Skeletal muscle cell (primary cell): ENCODE measurements at regions not wholly inside any gene's neighbourhood (a gene's known extent, or its start where the extent isn't known, plus 50 kb on each side); places are given as distances from the start of the nearest gene placed in this dataset.

Experiments
- DNase-seq: peaks from one replicate; pipeline ENCODE4 v3.0.0-alpha.2; 2010; ENCODE audit warnings: low read depth
- H3K4me3 ChIP-seq: 2 replicates; pipeline ENCODE4 v1.5.1; 2011; ENCODE audit warnings: low read depth, mild to moderate bottlenecking, control low read depth, low read length, moderate library complexity

DNA sequence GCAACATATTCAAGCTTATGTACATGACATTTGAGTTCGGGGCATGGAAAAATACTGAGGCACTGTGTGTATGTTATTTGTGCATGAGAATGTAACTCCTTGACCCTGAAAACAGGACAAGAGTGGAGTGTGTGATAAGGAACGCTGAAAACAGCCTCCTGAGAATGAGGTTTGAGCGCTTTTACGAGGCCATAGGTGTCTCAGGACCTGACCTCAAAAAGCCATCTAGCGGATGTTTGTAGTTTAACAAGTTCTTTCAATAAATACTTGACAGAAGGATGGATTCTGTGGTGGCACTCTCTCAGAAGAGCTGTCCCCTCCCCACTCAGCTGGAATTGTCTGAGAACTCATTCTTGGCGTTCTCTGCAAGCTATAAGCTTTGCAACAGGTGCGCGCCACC, 350.5 kb upstream of the TMTC1 start:
- no peak for DNase-seq
- H3K4me3 ChIP-seq = no peak overlapping the region

DNA sequence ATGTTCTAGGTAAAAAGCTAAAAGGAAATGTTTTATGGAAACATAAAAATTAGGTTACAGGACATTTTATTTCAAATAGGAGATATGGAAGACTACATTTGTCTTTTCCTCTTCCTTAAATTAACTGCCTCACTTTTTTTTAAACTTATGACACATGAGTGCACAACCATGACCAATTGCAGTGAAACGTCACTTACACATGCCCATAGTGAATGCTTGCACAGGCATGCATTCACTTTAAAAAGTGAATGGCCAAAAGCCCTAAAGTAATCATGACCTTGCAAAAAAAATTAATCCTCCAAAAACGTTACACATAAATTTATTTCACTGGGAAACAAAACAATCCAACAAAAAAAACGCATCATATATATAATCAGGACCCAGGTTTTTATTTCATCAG, 343.2 kb upstream of the TMTC1 start:
- no peak for DNase-seq
- no peak overlapping the region for H3K4me3 ChIP-seq

DNA sequence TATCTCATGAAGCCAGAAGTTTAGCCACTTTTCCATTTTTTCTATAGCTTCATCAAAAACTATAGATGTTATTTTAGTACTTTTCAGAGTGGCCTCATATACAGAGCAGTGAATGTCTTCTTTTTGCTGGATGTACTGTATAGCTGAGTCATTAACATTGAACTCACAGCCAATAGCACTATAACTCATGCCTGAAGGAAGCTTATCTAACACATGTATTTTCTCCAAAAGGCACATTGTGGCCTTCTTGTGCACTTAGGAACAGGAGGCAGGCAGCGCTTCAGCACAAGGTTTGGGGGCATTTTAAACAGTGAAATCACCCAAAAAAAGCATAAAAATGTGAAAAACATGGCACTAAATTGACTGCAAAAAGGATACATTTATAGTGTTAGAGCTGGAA, 336.8 kb upstream of the TMTC1 start:
- no peak overlapping the region for H3K4me3 ChIP-seq
- DNase-seq = no peak

DNA sequence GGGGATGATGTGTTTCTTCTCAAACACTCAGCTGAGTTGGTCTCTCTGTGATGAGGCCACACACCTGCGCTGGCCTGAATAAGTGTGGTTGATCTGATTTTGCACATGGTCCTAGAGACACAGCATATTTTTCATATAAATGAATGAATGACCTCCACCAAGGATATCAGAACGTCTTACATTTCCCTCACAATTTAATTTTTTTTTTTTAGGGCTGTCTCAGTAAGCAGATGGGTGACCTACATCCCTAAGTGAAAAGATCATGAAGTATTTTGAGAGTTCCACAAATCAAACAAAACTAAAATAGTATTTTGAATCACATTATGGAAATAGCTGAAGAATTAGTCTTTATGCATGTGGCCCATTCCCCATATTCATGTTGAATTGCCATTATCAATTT, 333.7 kb upstream of the TMTC1 start:
- no peak for DNase-seq
- no peak overlapping the region for H3K4me3 ChIP-seq

DNA sequence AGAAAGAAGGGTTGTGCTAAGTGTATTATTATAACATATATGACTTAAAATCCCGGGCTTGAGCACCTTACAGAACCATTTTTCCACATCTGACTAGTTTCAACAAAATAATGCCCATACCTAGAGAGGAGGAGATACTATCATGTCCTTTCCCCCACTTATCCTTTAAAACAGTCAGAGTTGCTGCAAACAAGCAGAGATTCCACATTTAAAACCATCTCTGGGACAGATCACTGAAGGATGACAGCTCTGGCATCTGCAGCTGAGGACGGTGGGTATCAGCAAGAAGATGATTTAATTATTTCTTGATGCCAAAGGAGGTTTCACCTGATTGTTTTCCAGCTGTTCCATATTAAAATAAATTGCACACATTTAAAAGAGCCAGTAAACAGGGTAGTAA, 328.0 kb upstream of the TMTC1 start:
- no peak for DNase-seq
- H3K4me3 ChIP-seq = no peak overlapping the region

GRCh38 chr12:30110958-30111586, 327.3 kb upstream of the TMTC1 start:
- no peak overlapping the region for H3K4me3 ChIP-seq
- peak; percentile 46 for DNase-seq

GRCh38 chr12:30110498-30110897, 326.8 kb upstream of the TMTC1 start:
- no peak for DNase-seq
- H3K4me3 ChIP-seq = no peak overlapping the region

DNA sequence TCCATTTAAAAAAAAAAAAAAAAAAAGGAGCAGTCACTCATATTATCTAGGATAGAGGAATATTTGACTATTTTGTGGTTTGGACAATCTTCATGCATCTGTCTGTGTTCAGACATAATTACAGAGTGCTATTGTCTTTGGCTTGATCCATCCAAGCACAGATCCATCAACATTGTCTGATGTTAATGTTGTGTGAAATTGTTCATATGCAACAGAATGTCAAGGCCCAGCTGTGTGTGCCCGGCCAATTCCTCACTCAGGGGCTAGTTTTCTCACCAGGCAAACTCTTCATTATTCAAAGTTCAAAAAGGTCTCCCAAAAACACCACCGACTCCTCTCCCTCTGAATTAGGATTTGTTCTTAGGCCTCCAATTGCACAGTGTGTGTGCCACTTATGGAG, 324.9 kb upstream of the TMTC1 start:
- no peak for DNase-seq
- no peak overlapping the region for H3K4me3 ChIP-seq

- no peak for DNase-seq
- H3K4me3 ChIP-seq = no peak overlapping the region
These were observed 322.6 kb upstream of the TMTC1 start for GRCh38 chr12:30106204-30106965.

- no peak overlapping the region for H3K4me3 ChIP-seq
- no peak for DNase-seq
These were observed 321.8 kb upstream of the TMTC1 start for GRCh38 chr12:30105505-30105904.

DNA sequence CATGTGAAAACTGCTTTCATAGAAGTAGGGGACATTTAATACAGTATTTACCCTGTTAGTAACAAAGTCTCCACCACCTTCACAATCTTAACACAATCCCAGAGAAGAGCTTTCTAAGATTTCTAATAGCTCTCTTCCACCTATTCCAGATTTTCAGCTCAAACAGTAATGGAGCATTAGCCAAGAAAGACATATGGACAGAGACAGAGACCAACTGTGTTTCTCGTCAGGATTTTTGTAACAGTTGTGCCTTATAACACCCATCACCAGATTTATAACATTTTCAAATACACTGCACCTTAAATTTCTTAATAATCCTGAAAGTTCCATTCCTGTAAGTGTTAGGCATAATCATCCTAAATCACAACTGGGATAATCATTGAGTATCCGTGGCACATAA, 321.2 kb upstream of the TMTC1 start:
- H3K4me3 ChIP-seq = no peak overlapping the region
- DNase-seq = no peak

- DNase-seq = no peak
- H3K4me3 ChIP-seq = no peak overlapping the region
These were observed 317.0 kb upstream of the TMTC1 start for GRCh38 chr12:30100741-30101140.

- no peak overlapping the region for H3K4me3 ChIP-seq
- no peak for DNase-seq
These were observed 314.9 kb upstream of the TMTC1 start for GRCh38 chr12:30098677-30099076.

DNA sequence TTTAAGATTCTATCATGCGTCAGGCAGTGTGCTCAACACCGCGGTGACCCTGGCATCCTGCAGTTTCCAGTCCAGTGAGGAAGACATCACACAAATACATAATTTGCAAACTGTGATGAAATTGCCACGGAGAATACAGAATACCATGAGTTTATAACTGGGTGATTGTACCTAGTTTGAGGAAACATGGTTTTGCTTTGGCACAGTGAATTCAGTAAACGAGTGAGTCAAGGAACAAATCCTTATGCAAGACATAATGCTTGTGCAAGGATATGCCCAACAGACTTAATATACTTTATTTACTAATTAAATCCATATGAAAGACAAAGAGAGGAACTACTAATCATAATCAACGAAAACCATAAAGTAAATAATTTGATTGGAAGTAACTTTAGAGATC, 311.8 kb upstream of the TMTC1 start:
- H3K4me3 ChIP-seq = no peak overlapping the region
- no peak for DNase-seq

- no peak overlapping the region for H3K4me3 ChIP-seq
These were observed 309.4 kb upstream of the TMTC1 start for GRCh38 chr12:30092983-30093617.

GRCh38 chr12:30090258-30090657, 306.5 kb upstream of the TMTC1 start:
- H3K4me3 ChIP-seq = no peak overlapping the region
- peak; percentile 8 for DNase-seq

More at GRCh38 chr12:30092983-30093617, 309.4 kb upstream of the TMTC1 start:
- no peak for DNase-seq

DNA sequence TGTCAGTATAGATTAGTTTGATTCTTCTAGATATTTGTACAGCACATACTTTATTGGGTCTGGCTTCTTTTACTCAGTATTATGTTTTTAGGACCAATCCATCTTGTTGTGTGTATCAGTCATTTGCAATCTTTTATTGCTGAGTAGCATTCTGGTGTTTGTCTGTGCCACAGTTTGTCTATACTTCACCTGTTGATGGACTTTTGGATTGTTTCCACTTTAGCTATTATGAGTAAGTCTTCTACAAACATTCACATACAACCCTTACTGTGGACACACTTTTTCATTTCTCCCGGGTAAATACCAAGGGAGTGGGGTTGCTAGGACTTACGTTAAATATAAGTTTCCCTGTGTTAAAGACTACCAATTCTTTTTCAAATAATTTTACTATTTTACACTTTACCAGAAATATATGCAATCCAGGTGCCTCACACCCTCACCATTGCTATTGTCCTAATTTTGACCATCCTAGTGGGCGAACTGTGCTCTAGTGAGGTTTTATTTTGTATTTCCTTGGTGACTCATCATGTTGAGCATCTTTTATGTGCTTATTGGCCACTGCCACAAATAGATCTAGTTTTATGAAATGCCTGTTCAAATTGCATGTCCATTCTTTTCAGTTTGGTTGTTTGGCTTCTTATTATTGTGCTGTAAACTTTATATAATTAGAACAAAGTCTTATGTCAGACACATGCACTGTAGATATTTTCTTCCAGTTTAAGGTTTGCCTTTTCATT, 304.7 kb upstream of the TMTC1 start:
- DNase-seq = peak; percentile 4
- no peak overlapping the region for H3K4me3 ChIP-seq

GRCh38 chr12:30082381-30082780, 298.6 kb upstream of the TMTC1 start:
- no peak overlapping the region for H3K4me3 ChIP-seq
- DNase-seq = no peak

DNA sequence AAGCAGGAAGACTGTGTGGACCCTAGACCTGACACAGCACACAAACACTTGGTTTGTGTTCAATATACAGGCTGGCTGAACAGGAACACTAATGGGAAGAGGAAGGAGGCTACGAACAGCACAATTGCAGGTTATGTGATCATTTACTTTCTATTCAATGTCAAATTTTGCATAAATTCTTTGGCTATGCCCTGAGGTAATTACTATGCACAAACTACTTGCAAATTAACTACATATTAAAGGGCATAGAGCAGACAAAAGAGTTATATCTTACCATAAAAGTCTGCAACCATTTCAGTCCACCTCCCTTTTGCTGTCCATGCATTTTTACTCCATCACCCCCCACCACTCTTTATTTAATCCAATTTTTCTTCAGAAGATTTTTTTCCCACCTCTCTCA, 291.2 kb upstream of the TMTC1 start:
- H3K4me3 ChIP-seq = no peak overlapping the region
- no peak for DNase-seq

DNA sequence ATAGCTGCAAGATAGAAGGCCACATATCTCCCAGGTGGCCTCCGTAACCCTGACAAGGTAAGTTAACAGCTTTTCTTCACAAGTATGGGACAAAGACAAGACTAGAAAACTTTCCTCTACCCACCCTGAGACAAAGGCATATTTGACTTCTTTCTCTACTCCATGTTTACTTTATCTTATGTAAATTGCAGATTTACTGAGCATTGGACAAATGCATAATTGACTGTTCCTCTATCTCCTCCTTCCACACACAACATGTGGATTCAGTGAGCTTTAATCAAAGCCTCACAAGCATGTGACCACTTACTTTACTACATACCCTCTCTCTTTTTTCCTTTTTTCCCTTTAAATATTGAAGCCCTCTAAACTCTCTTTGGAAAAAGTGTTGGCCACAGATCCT, 289.1 kb upstream of the TMTC1 start:
- DNase-seq = no peak
- H3K4me3 ChIP-seq = no peak overlapping the region
